HG03558 (cell line): ENCODE measurements at regions not wholly inside any gene's neighbourhood (a gene's known extent, or its start where the extent isn't known, plus 50 kb on each side); places are given as distances from the start of the nearest gene placed in this dataset.

Experiments used
- ATAC-seq: cut with Tn5 transposase; IDR thresholded peaks from one replicate; pipeline ENCODE4 v1.9.1; 2021; ENCODE audit warnings: moderate number of reproducible peaks; ENCODE audit not compliant: unreplicated experiment; ENCODE audit errors: extremely low read depth

DNA sequence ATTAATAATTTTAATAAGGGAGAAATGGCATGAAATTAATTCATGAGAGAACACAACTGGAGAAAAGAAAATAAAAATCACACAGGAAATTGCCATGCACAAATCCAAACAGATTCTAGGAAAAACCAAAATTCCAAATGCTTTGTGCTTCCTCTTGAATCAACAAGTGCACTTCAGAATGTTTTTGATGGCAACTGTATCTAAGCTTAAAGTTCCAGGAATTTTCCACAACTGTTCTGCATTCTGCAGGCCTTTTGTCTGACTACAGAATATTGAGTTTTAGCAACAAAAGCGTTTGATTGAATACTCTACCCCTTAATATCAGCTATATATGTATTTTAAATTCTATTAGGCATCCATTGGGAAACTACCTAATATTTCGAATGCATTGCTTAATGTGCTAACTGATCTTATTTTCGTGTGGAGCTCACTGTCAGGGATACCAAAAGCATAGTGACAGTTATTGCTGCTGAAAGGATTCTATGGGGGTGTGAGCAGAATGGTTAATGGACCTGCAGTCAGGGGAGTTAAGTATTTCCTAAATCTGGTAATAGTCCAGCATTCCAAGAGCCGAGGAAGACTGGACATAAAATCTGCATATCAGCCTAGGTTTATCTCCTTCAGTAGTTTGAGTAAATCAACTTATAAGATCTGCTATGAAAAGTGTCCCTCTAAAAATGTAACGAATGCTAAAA, 482.7 kb upstream of the POU3F3 start:
- no peak for ATAC-seq

DNA sequence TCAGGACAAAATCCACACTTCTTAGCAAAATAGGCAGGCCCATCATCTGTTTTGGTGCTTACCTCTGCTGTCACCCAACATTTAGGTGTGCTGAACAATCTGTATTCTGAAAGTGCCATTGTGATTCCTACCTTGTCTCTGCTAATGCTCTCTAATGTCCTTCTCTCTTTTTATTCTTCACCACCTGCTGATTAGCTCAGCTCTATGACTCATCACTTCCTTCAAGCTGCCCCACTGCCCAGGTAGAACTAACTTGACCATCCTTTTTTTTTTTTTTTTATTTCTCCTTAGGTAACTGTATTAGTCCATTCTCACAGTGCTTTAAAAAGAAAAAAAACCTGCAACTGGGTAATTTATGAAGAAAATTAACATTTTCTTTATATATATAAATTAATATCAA, 478.7 kb upstream of the POU3F3 start:
- no peak for ATAC-seq

DNA sequence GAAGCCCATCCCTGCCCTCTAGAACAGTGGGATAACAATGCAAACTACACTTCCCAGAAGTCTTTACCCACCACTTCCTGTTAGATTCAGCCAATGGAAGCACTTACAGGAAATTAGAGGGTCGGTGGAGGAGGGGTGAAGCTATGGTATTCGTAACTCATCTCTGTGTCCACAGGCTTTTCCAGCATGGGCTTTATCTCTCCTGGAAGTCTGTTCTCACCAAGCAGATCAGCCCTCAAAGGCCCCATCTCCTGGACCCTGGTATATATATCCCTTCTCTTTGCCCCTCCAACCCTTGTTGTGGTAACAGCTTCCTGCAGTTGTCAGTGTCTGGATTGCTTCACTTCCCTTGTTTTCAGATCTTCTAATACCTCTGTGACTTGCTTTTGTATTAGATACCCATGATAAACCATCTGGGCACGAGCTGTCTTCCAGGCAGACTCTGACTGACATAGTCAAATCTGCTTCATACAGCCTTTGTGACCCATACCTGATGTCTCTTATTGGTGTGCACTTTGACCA, 475.0 kb upstream of the POU3F3 start:
- ATAC-seq = no peak

DNA sequence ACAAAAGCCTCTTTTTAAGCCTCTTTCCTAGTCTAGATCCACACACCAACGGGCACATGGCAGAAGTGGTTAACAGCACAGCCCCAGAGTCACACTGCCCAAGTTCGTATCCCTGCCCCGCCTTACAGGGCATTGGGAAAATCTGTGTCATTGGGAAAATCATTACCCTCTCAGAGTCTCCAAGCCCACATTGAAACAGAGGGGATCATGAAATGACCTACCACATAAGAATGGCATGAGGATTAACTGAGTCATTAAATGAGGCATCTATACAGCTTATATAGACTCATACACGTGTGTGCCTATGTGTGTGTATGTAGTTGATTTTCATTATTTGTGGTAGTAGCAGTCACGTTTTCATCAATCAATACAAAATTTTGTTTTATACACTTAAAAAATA, 469.0 kb upstream of the POU3F3 start:
- ATAC-seq = no peak

DNA sequence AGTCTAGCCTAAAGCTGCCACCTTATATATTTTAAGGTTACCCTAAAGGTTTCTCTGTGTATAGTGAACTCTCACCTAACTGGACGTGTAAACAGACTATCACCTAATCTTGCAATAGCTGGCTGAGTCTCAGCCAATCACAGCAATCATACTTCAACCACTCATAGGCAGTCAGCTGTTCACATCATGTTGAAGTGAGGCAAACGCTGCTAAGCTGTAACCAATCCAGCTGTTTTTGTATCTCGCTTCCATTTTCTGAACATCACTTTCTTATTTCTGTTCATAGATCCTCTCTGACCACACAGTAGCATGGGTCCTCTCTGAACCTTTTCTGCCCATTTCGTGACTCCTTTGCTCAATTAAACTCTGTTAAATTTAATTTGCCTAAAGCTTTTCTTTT, 468.2 kb upstream of the POU3F3 start:
- ATAC-seq = no peak

DNA sequence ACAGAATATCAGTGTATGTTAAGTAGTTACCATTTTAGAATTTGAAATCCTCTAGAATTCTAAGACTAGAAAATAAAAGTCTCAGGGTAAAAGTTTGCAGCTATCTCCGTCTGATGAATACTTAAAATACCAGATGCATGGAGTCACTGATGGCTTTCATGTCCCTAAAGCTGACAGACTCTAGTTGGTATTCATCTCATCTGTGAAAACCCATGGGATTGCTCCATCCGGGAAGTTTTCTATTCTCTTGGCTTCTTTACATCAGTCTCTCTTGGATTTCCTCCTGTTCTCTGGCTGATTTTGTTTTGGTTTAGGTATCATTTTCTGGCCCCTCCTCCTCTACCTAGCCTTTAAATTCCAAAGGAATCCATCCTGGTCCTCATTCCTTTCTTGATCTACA, 465.6 kb upstream of the POU3F3 start:
- no peak for ATAC-seq

DNA sequence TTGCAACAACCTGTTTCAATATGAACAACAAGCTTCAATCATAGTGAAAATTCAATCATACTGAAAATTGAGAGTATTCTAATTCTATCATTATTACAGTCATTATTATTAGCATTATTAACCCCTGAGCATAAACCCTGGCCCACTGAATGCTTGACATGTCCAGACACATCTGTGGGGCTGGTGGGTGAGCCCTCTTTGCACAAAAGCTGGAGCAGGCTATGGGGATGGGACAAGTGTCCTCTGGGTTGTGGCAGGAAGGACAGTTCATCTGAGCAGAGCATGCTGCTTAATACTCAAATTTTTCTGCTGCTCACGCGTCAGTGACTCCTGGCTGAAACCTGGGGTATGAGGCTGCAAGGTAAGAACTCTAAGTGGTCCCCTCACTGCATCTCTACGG, 451.1 kb upstream of the POU3F3 start:
- ATAC-seq = no peak

DNA sequence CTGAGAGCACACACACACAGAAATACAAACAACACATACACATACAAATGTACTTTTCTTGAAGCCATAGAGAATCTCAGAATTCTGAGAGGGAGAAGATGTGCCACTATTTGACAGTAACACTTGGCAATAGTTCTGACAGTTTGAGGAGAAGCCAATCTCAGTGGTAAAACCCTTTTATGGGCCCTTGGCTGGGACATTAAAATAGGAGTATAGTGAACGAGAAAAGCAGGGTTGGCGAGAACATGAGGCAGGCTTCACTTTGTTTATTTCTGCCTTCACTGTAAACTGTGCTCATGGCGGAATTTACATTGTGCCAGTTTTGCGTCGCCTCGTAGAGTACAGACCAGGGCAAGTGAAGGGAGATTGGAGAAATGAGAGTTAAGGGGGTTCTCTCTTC, 449.4 kb upstream of the POU3F3 start:
- no peak for ATAC-seq

DNA sequence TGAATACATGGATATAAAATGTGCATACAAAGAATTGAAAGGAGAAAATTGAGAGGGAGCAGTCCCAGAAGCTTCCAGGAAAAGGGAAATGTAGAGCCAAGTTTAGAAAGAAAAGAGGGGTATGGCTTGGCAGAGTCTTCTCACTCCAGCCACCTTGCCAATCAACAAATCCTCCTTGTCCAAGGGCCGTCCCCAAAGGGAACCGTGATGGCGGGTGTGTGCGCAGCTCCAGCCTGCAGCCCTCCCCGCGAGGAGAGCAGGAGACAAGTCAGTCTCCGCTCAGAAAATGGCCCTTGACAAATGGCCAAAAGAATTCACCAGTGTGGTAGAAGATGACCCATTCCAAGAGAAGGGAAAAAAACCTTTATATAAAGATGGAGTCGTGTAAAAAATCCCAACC, 448.3 kb upstream of the POU3F3 start:
- no peak for ATAC-seq

DNA sequence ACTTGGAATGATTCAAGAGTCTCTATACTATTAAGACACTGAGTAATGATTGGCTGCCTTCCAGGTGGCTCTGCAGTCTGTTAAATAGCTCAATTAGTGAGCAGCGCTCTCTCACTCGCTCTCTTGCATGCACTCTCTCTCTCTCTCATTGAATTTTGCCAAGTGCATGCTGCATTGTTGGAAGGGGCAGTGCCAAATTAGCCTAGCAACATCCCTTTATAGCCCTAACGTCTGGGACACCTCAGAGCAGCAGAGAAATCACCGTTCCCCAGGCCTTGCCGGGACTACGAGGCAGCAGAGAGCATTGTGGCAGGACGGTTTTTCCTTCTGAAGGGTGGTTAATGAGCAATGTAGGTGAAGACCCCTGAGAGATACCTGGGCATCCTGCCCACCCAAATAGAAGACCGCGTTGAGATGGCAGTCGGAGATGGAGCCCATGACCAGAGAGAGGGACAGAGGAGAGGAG, 447.6 kb upstream of the POU3F3 start:
- no peak for ATAC-seq

DNA sequence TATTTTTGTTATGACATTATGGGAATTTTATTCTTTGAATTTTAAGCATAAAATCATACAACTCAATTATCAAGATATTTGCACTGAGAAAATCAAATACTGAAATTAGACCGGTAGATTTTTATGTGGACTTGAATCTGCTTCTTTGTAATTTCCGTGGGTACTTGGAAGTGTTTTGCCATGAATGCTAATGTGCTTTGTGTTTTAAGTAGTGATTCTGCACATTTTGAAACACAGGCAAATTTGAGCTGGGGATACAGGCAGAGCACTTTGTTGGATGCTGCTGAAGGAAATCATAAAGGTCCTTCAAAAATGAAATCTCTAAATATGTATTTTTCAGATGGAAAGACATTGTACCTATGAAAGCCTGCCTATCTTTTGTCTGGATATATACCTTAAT, 446.3 kb upstream of the POU3F3 start:
- no peak for ATAC-seq

DNA sequence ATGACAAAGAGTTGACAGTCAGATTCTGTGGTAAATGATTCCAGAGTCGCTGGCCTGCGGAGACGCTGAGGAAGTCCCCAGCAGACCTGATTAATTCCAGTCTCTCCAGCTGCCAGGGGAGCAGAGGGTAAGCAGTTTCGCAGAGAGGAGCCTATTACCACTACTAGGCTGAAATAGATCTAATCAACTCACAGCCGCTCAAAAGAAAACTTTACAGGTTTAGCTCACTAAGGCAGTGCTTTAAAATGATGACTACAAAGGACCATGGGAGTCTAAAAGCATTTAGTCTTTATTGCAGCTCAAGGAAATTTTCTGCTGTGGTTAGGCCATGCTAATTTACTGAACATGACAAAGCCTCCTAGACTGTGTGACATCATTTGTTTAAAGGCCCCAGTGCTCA, 445.6 kb upstream of the POU3F3 start:
- ATAC-seq = no peak

DNA sequence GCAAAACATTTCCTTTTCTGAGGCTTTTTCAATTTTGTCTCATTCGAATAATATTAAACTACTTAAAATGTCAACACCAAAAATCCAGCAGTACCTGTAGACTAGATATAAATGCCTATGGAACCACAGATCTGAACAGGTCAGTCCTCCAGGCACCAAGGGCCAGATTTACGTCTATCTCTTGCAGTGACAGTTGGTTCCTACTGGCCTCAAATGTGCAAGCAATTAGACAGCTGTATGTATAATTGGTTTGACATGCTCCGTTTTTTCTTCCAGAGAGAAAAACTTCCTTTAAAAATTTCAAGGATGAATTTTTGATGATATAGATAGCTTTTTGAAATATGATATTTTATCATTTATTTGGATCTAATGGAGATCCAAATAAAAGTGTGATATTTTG, 443.8 kb upstream of the POU3F3 start:
- no peak for ATAC-seq

DNA sequence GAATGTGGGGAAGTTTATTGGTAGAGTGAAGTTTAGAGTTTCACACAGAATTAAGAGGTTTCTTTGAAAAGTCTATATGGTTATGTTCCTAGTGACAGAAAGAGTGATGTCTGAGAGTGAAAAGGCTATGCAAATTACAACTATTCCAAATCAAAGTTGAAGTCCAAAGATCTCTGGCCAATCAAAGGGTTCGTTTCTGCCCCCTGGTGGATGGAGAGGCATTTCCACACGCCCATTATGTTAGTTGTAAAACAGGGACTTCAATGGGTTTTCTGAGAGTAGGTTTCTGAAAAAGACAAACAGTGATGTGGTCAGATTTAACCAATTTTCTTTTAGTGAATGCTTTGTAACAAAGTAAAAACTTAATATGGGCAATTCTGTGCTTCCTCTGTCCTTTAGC, 441.5 kb upstream of the POU3F3 start:
- no peak for ATAC-seq

DNA sequence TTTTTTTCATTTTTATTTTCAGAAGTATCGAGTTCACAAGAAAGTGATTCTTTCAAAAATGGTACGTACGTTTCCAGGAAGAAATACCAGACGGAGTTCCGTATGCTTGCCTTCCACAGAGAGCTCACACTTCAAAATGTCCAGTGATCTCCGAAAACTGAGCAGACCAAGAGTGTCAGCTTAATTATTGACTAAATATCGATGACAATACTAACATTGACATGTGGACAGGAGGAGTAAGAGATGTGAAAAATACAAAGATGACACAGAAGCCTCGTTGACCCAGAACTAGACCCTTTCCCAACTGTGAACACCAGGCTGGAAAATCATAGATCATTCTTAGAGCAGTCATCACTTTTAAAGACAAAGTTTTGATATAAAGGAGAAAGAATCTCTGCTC, 440.0 kb upstream of the POU3F3 start:
- ATAC-seq = no peak

DNA sequence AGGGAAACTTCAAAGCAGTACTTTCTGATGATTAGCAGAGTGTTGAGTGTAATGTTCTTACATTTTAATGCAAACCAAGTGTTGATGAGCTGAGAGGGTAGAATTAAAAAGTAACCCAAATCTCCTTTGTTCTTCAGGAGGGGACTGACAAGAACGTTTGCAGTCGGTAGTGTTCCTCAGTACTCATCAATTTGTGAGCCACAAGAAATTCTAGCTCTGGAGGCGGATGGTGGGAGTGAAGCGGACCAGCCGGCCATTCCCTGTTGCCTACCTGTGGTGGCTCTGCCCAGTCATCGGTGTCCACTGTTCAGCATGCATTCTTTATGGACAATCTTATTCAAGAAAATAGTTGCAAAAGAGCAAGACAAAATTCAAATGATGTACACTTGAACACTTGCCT, 438.6 kb upstream of the POU3F3 start:
- no peak for ATAC-seq

DNA sequence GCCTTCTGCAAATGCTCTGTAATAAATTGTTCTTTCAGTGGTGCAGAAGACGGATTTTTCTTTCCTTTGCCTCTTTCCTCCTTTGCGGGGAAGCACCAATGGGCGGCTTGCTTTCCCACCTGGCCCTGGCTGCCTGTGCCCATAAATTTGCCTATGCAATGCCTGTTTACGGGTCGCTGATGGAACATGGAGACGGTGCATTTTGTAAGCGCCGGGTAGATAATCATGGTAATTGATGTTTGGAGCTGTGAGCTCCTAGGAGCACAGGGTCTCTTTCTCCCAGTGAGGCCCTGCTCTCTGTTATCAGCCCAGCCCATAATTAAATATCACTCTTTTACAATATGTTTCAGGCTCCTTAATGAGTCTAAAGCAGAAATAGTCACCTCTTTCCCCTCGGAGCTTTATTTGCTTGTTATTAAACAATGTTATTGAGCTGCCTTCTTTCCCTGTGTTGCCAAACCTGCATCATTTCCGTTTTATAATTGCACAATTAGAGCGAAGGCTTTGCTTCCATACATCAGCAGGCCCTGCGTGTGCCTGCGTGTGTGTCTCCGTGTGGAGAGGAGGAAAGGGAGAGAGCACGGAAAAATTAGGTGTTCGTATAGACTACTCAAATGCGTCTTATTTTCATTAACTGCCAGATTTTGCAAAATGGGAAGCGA, 437.4 kb upstream of the POU3F3 start:
- no peak for ATAC-seq

DNA sequence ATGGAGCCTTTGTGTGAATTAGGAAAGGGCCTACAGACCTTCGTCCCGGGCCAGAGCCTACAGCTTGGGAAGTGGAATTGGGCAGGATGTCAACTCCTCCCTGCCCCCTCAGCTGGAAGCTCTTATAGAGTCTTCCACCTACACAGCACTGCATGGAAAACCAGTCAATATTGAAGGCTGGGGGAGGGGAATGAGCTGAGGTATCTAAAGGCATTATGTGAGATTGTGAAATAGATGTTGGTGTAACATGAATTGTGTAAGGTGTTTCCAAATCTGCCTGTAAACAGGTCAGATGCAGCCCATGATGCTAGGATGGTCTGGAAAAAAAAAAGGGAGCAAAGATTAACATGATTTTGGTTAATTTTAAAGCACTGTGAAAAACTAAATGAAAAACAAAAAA, 433.5 kb upstream of the POU3F3 start:
- no peak for ATAC-seq

DNA sequence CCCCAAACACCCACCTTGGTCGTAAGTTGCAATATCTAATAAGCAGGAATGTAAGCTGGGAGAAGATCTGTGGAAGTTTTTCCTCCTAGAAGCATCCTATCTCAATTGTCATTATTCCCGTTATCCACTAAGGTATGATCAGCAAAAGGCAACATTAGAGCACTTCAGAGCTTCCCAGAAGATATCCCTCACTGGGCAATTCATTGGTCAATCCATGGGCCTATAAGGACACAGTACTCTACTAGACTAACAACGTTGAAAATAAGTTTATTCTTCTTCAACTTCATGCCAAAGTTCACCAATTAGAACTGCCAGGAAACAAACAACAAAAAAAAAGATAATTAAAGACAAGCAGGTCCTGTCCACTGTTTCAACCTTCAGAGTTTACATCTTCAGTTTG, 433.0 kb upstream of the POU3F3 start:
- no peak for ATAC-seq

DNA sequence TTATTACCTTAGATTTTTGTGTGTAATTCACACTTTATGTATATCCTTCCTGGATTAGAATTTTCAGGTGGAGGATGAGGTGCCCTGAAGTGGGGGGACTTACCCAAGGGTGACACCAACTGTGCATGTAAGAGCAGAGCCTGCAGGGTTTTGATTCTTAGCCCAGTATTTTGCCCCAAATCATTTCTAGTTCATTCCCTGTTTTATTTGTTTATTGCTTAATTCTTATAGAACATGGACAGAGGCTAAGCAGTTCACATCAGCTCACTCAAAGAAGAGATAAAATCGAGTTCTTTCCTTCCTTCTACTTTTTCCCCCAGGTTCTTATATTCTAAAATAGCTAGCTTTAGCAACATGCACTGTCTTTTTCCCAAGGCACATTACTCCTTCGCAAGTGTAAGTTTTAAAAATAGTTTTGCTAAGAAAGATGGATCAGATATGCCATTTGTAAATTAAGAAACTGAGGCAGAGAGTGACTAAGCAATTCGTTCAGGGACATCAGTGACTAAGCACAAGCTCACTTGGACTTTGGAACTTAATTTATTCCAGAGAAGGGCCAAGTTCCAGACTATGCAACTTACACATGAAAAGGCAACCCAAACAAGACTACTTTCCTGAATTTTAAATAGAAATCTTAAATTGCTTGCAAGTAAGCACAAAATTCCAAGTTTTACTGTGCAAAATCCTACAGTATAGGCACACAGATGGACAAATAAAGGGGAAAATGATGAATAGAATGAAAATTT, 427.9 kb upstream of the POU3F3 start:
- no peak for ATAC-seq

DNA sequence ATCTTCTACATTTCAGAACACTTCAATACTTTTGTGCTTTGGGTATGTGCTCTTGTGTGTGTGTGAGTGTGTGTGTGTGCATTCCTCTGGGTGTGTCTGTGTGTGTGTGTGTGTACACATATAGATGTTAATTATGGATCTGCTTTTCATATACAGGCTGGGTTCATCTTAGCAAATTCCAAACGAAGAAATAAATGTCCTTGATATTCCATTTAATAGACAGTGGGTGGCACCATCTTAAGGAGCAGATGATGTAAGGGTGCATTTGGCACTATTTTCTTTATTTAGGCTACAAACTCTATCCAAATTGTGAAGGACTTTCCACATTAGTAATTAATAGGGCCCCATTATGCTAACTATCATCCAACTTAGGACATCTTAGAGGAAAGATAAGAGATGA, 425.8 kb upstream of the POU3F3 start:
- ATAC-seq = no peak
